ENCODE measurements at regions not wholly inside any gene's neighbourhood (a gene's known extent, or its start where the extent isn't known, plus 50 kb on each side); places are given as distances from the start of the nearest gene placed in this dataset.

DNA sequence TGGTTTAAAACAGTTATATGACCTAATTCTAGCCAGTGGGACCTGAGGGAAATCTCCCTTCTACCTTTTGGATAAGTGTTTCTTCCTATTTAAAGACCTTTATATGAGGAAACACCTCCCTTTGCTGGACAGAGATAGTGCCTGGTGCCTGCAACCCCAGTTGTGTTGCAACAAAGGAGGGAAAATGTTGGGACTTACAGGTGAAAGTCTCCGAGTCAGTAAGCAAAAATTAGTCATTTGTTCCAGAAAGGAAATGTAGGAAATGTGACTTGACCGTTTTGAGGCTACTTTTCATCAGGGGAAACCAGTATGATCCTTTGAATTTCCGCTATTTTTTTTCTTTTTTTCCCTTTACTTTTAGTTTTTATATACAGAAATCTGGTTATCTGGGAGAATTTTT lies 165.5 kb downstream of the DKK1 start:
- no peak for DNase-seq (ENCODE audit: extremely low spot score, unreplicated experiment)
- Mint-ChIP-seq H3K9me3 (no peaks in the 10 kb centered on the region), H3K36me3 (no peaks in the 10 kb centered on the region), H3K27me3 (no peaks in the 10 kb centered on the region), H3K4me3 (no peak overlapping the region), H3K27ac (no peak overlapping the region), H3K4me1 (ENCODE audit: unreplicated experiment) (no peaks in the 10 kb centered on the region)
- TF ChIP-seq, protein P1, sequence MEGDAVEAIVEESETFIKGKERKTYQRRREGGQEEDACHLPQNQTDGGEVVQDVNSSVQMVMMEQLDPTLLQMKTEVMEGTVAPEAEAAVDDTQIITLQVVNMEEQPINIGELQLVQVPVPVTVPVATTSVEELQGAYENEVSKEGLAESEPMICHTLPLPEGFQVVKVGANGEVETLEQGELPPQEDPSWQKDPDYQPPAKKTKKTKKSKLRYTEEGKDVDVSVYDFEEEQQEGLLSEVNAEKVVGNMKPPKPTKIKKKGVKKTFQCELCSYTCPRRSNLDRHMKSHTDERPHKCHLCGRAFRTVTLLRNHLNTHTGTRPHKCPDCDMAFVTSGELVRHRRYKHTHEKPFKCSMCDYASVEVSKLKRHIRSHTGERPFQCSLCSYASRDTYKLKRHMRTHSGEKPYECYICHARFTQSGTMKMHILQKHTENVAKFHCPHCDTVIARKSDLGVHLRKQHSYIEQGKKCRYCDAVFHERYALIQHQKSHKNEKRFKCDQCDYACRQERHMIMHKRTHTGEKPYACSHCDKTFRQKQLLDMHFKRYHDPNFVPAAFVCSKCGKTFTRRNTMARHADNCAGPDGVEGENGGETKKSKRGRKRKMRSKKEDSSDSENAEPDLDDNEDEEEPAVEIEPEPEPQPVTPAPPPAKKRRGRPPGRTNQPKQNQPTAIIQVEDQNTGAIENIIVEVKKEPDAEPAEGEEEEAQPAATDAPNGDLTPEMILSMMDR (conservative IDR thresholded peaks at IDR 0.05) = no peak

DNA sequence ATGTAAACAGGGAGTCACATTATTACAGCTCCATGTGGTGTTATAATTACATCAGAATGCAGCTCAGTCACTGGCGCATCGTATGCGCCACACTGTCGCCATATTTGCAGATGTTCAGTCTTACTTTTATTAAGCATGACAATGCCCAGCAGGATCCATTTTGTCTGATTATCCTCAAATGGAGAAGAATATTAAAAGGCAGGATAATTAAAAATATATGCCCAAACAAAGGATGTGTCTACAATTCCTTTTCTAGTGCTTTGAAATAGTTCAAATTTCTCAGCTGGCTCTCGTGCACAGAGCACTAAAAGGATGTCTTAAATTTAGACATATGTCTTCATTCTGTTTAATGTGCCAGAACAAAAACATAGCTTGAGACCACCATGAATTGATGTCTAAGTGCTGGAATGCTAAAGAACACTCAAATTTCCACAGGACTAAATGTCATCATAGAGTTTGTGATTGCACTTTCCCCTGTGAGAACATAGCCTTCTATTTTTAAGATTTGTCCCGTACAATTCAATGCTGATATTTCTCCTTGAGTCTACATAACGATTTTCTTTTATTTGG lies 168.0 kb downstream of the DKK1 start:
- H3K27ac Mint-ChIP-seq = no peak overlapping the region
- H3K9me3 Mint-ChIP-seq = no peaks in the 10 kb centered on the region
- H3K36me3 Mint-ChIP-seq = no peaks in the 10 kb centered on the region
- no peak overlapping the region for H3K4me3 Mint-ChIP-seq
- TF ChIP-seq, protein P1 (conservative IDR thresholded peaks at IDR 0.05) = no peak
- H3K27me3 Mint-ChIP-seq = no peaks in the 10 kb centered on the region
- no peak for DNase-seq (ENCODE audit: extremely low spot score, unreplicated experiment)
- no peaks in the 10 kb centered on the region for H3K4me1 Mint-ChIP-seq (ENCODE audit: unreplicated experiment)

DNA sequence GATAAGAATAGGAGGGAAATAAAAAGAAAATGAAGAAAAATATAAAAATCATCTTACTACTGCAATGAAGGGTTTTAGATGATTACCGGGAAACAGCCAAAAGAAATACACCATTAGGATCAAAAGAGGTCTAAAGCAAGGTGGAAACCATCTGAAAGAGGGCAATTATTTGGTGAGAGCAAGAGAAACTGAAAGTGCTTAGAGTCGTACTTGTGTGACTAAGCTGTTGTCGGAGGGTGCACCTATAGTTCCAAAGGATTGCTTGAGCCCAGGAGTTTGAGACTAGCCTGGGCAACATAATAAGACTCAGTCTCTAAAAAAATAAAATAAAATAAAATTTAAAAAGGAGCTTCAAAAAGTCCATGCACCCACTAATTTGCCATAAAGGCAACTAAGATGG lies 169.5 kb downstream of the DKK1 start:
- Mint-ChIP-seq H3K36me3 (no peaks in the 10 kb centered on the region), H3K27me3 (peaks cover 4% of the 10 kb centered on the region), H3K27ac (no peak overlapping the region), H3K4me3 (no peak overlapping the region), H3K9me3 (no peaks in the 10 kb centered on the region), H3K4me1 (ENCODE audit: unreplicated experiment) (peaks cover under 1% of the 10 kb centered on the region)
- TF ChIP-seq, protein P1 (conservative IDR thresholded peaks at IDR 0.05) = no peak
- DNase-seq (ENCODE audit: extremely low spot score, unreplicated experiment) = no peak

DNA sequence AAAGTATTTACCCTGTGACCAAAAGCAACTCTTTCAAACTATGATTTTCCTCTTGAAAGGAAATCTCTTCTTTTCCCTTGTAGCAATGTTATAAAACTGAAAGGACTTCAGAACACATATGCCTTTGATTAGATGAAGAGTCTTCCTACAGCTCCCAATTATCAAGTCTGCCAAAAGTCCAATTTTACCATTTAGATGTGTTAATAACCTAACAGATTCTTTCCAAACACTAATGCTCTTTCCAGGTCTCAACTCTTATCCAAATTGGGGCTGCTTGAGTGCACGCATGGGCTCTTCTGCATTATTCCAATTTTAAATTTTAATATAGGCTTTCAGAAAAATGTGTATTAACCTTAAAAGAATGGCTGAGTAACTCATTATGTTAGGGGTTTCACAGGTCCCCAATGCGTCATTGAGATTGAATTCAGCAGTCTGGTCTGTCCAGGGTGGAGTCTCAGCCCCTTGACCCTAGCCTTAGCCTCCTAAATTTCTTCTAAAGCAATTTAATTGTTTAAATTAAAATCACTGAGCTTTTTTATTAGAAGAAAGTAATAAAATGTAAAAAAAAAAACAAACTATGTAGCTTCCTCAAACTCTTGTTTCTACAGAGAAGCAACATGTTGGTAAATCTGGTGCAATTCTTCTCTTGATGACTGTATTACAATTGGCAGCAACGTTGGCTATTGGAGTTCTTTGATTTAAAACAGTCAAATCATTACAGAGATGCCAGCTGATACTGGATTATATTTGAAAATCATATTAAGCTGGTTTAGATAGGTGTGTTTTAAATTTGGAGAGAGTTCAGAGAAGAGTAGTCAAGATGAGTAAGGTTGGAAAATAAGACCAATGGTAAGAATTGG lies 170.4 kb downstream of the DKK1 start:
- TF ChIP-seq, protein P1 (conservative IDR thresholded peaks at IDR 0.05) = no peak
- Mint-ChIP-seq H3K4me1 (ENCODE audit: unreplicated experiment) (peaks cover 4% of the 10 kb centered on the region), H3K27ac (no peak overlapping the region)

DNA sequence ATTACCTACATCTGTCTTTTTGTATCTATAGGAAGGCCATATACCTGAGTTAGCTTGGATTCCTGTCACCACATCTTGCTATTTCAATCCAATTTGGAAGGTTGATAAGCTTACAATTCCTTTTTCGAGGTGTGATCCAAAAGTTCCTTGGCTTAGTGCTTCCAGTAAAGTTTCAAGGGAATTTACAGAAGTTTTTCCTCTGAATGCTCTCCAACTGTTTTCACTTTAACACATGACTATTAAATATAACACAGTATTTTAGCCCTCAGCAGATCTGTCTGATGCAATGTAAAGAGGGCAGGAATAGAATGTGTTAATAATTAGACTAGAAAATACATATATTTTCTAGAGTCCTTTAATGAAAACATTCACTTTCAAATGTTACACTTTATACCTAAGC lies 171.4 kb downstream of the DKK1 start:
- TF ChIP-seq, protein P1 (conservative IDR thresholded peaks at IDR 0.05) = no peak
- DNase-seq (ENCODE audit: extremely low spot score, unreplicated experiment) = no peak
- H3K4me1 Mint-ChIP-seq (ENCODE audit: unreplicated experiment) = peaks cover 4% of the 10 kb centered on the region
- no peaks in the 10 kb centered on the region for H3K9me3 Mint-ChIP-seq
- H3K27ac Mint-ChIP-seq = no peak overlapping the region
- no peaks in the 10 kb centered on the region for H3K36me3 Mint-ChIP-seq
- H3K4me3 Mint-ChIP-seq = no peak overlapping the region
- H3K27me3 Mint-ChIP-seq = peaks cover 4% of the 10 kb centered on the region

More for the DNA sequence above, 170.4 kb downstream of the DKK1 start:
- no peaks in the 10 kb centered on the region for H3K36me3 Mint-ChIP-seq
- peaks cover 4% of the 10 kb centered on the region for H3K27me3 Mint-ChIP-seq
- H3K4me3 Mint-ChIP-seq = no peak overlapping the region
- no peaks in the 10 kb centered on the region for H3K9me3 Mint-ChIP-seq
- DNase-seq (ENCODE audit: extremely low spot score, unreplicated experiment) = no peak

Data from type B pancreatic cell (in vitro differentiated cells).